Subcutaneous abdominal adipose tissue (tissue), 5 donors: ENCODE measurements at regions not wholly inside any gene's neighbourhood (a gene's known extent, or its start where the extent isn't known, plus 50 kb on each side); places are given as distances from the start of the nearest gene placed in this dataset.
"Not testable (repeated sequence)": the region's sequence is repeated elsewhere in the genome, so short reads cannot be mapped to it uniquely, and the experiment has no call there.

Source experiments
- H3K27ac ChIP-seq: one replicate; pipeline ENCODE4 v1.7.0; 2013; ENCODE audit warnings: low read depth, mild to moderate bottlenecking, inconsistent platforms, low read length, moderate library complexity
- H3K27me3 ChIP-seq, 5 donors: one replicate each; pipeline ENCODE4 v1.7.0; 2013; ENCODE audit warnings: low read length in 5 of 5, inconsistent platforms in 1 of 5; ENCODE audit not compliant: control insufficient read depth in 5 of 5, insufficient read depth in 4 of 5
- H3K36me3 ChIP-seq, 5 donors: one replicate each; pipeline ENCODE4 v1.7.0; 2013; ENCODE audit warnings: low read length in 5 of 5; ENCODE audit not compliant: control insufficient read depth in 5 of 5, insufficient read depth in 5 of 5
- H3K4me1 ChIP-seq, 5 donors: one replicate each; pipeline ENCODE4 v1.7.0; 2013; ENCODE audit warnings: low read length in 5 of 5, mild to moderate bottlenecking in 3 of 5, moderate library complexity in 1 of 5; ENCODE audit not compliant: control insufficient read depth in 5 of 5, insufficient read depth in 5 of 5
- H3K4me3 ChIP-seq, 5 donors: one replicate each; pipeline ENCODE4 v1.7.0; 2013; ENCODE audit warnings: low read length in 5 of 5, low read depth in 1 of 5
- H3K9ac ChIP-seq, 5 donors: one replicate each; pipeline ENCODE4 v1.7.0; 2013; ENCODE audit warnings: low read length in 5 of 5, mild to moderate bottlenecking in 4 of 5, moderate library complexity in 3 of 5
- H3K9me3 ChIP-seq, 5 donors: one replicate each; pipeline ENCODE4 v1.7.0; 2013; ENCODE audit warnings: low read length in 5 of 5; ENCODE audit not compliant: control insufficient read depth in 5 of 5
- donor health status: healthy.
- donor health status: healthy.
- donor health status: healthy.
- donor health status: healthy.
- donor health status: healthy.

GRCh38 chrX:106283841-106284240 lies 115.7 kb downstream of the PWWP3B start:
- H3K9ac ChIP-seq: no peak overlapping the region
- H3K4me3 ChIP-seq: no peak overlapping the region
- no peaks in the 10 kb centered on the region for H3K9me3 ChIP-seq
- H3K4me1 ChIP-seq: no peaks in the 10 kb centered on the region
- no peaks in the 10 kb centered on the region for H3K36me3 ChIP-seq
- no peak overlapping the region for H3K27ac ChIP-seq
- H3K27me3 ChIP-seq: peaks cover 0 to 10% (median 7%) of the 10 kb centered on the region in 5 donors

DNA sequence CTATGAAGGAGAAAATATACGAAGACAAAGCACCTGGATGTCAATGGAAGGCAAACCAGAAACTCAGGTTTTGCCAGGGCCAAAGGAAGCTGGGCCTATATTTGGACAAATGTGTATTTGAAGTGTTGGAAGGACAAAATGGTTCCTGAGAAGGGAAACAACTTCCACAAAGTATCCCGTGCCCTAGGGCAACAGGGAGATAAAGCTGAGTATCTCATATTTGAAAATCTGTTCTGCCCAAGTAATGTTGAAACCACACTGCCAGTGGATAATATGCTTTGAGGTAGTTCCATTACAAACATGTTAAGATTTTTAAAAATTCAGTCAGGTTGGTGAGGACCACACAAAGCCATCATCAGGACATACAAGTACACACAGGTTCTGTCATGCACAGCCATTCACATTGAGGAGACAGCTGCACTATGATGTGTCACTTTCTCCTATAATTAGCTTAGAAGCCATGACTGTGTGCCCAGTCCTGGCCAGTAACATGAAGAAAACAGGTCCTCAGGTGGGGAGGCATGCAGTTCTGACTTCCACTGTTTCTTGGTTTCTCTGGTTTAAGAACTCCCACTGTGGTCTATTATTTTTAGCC lies 116.4 kb downstream of the PWWP3B start:
- Histone ChIP-seq H3K9ac (no peak overlapping the region), H3K36me3 (no peaks in the 10 kb centered on the region), H3K9me3 (no peaks in the 10 kb centered on the region), H3K27me3 (peaks cover 0 to 10% (median 7%) of the 10 kb centered on the region in 5 donors), H3K4me3 (no peak overlapping the region), H3K27ac (no peak overlapping the region), H3K4me1 (no peaks in the 10 kb centered on the region)

DNA sequence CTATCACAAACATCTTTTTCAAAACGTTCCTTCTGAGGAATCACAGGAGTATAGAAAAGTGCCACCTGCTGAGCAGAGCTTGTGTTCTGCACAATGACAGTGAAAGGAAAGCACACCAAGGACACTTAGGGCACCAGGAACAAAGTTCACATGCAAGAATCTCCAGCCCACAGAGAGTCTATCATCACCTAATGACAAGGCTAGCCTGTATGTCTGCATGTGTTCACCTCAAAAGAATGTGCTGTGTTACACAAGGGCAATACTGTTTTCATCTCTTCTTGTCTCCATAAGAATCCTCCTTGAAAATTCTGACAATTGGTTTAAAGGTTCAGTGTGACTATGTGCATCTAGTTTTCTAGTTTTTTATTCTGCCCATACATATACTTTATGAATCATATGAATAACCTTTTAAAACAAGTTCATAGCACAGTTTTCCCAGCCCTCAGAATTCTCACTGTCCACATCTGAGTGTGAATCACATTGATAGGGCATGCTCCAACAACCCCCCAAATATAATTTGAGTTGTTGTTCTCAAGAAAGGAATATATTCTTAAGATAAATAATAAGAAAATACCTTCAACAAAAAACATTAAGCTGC lies 118.0 kb downstream of the PWWP3B start:
- Histone ChIP-seq H3K36me3 (no peaks in the 10 kb centered on the region), H3K4me3 (no peak overlapping the region), H3K4me1 (no peaks in the 10 kb centered on the region), H3K27ac (no peak overlapping the region), H3K9me3 (no peaks in the 10 kb centered on the region), H3K9ac (no peak overlapping the region), H3K27me3 (peaks cover 0 to 10% (median 7%) of the 10 kb centered on the region in 5 donors)

DNA sequence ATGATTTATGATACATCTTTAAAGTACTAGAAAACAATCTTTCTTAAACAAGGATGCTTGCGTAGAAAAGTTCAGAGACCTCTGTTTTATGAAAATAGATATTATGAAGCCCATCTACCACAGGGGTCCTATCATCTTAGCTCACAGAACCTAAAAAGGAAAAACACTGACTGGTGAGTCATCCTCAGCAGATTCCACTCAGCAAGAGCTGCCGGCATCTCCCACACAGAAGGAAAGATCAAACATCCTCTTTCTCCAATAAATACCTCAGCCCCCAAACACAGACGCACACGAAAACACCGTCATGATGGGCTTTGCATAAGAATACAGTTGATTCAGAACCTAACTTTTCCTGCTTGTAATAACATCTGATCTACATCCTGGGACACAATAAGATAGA lies 122.7 kb downstream of the PWWP3B start:
- H3K9ac ChIP-seq, H3K4me1 ChIP-seq, H3K27ac ChIP-seq, H3K9me3 ChIP-seq, H3K4me3 ChIP-seq, H3K36me3 ChIP-seq, H3K27me3 ChIP-seq: not testable (repeated sequence)

GRCh38 chrX:106291779-106292390 lies 123.8 kb downstream of the PWWP3B start:
- not testable (repeated sequence) for H3K4me3 ChIP-seq, H3K27me3 ChIP-seq, H3K27ac ChIP-seq, H3K36me3 ChIP-seq, H3K9ac ChIP-seq, H3K4me1 ChIP-seq, H3K9me3 ChIP-seq

- no peak overlapping the region for H3K27ac ChIP-seq
- no peak overlapping the region for H3K9ac ChIP-seq
- H3K4me1 ChIP-seq: no peaks in the 10 kb centered on the region
- no peak overlapping the region for H3K4me3 ChIP-seq
- H3K9me3 ChIP-seq: no peaks in the 10 kb centered on the region
- H3K27me3 ChIP-seq: peaks cover 0 to 4% (median 0%) of the 10 kb centered on the region in 5 donors
- H3K36me3 ChIP-seq: no peaks in the 10 kb centered on the region
These were observed 132.1 kb downstream of the PWWP3B start for GRCh38 chrX:106300239-106300638.

DNA sequence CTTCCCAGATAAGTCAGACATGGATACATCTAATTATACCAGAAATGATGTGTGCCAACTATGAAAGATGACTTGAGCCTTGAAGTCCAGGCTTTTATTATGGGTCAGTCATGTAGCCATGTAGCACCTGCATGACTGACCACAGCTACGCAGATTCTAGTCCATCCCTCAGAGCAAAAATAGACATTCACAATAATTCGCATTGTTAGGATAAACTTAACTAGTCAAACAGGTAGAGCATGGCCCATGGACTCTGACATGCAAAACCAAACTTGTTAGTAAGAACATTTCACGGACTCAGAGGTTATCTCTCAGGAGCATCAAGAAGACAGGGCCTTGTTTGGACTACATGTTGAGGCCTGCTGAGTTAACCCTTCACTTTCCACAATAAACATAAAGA lies 132.6 kb downstream of the PWWP3B start:
- Histone ChIP-seq H3K36me3 (no peaks in the 10 kb centered on the region), H3K27ac (no peak overlapping the region), H3K27me3 (peaks cover 0 to 4% (median 0%) of the 10 kb centered on the region in 5 donors), H3K9me3 (no peaks in the 10 kb centered on the region), H3K4me3 (no peak overlapping the region), H3K4me1 (no peaks in the 10 kb centered on the region), H3K9ac (no peak overlapping the region)

GRCh38 chrX:106302304-106302703 lies 134.2 kb downstream of the PWWP3B start:
- Histone ChIP-seq H3K27me3 (peaks cover 0 to 4% (median 3%) of the 10 kb centered on the region in 5 donors), H3K9ac (no peak overlapping the region), H3K27ac (no peak overlapping the region), H3K4me3 (no peak overlapping the region), H3K4me1 (no peaks in the 10 kb centered on the region), H3K9me3 (no peaks in the 10 kb centered on the region), H3K36me3 (no peaks in the 10 kb centered on the region)

- H3K9me3 ChIP-seq: no peaks in the 10 kb centered on the region
- H3K27ac ChIP-seq: no peak overlapping the region
- no peaks in the 10 kb centered on the region for H3K4me1 ChIP-seq
- H3K36me3 ChIP-seq: no peaks in the 10 kb centered on the region
- peaks cover 0 to 4% (median 3%) of the 10 kb centered on the region in 5 donors for H3K27me3 ChIP-seq
- H3K9ac ChIP-seq: no peak overlapping the region
- H3K4me3 ChIP-seq: no peak overlapping the region
These were observed 138.4 kb downstream of the PWWP3B start for GRCh38 chrX:106306391-106306947.

- no peak overlapping the region for H3K27ac ChIP-seq
- no peaks in the 10 kb centered on the region for H3K4me1 ChIP-seq
- H3K9ac ChIP-seq: no peak overlapping the region
- H3K27me3 ChIP-seq: peaks cover 0 to 3% (median 0%) of the 10 kb centered on the region in 5 donors
- peaks cover 0 to 6% (median 5%) of the 10 kb centered on the region in 5 donors for H3K9me3 ChIP-seq
- no peak overlapping the region for H3K4me3 ChIP-seq
- no peaks in the 10 kb centered on the region for H3K36me3 ChIP-seq
These were observed 155.3 kb downstream of the PWWP3B start for GRCh38 chrX:106323357-106323756.
